HG02588 (cell line): ENCODE measurements at regions not wholly inside any gene's neighbourhood (a gene's known extent, or its start where the extent isn't known, plus 50 kb on each side); places are given as distances from the start of the nearest gene placed in this dataset.

Experiments
- ATAC-seq: cut with Tn5 transposase; IDR thresholded peaks from one replicate; pipeline ENCODE4 v1.9.1; 2021; ENCODE audit warnings: mild to moderate bottlenecking, moderate library complexity; ENCODE audit not compliant: unreplicated experiment

- ATAC-seq, result no peak
Measured at GRCh38 chr2:790634-791245, 113.5 kb upstream of the TMEM18 start.

DNA sequence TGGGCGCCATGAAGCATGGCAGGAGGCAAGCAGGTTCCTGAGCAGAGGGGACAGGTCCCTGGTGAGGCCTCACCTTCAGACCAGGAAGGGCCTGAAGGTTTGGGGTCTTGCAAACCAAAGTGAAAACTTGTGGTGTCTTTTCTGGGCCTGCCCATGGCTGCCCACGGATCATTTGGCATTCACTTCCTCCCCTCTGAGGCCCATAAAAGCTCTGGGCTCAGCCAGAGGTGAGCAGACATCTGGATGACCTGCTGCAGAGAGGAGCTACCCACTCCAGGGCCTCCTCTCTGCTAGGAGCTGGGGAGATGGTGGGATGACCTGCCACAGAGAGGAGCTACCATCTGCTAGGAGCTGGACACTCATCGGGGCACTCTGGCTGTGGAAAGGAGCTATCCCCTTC is 112.9 kb upstream of the TMEM18 start:
- ATAC-seq, result no peak

- ATAC-seq, result no peak
Measured at GRCh38 chr2:789529-789928, 112.3 kb upstream of the TMEM18 start.

DNA sequence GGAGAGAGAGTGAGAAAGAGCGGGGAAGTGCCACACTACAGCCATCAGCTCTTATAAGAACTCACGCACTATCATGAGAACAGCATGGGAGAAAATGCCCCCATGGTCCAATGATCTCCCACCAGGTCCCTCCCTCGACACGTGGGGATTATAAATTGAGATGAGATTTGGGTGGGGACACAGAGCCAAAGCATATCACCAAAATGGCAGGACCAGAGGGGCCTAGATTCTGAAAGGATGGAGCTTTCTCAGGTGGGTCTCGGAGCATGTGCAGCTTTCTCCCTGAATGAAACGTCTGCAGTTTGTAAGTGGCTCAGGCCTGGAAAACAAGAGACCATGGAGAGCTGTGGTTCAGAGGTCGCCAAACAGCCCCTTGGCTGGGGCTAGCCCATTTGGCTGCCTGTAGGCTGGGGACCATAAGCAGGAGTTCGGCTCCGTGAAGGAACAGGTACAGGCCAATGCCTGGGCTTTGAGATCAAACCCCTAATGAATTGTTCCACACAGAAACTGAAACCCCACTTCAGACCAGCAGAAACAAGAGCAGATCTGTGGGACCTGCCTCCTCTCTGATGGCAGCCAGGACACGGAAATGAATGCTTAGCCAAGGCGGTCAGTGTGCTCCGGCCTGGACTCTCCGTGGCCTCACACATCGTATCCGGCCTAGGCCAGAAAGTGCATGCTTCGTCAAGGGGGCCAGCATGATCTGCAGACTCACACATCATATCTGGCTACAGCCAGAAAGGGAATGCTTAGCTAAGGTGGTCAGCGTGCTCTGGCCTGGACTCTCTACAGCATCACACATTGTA is 111.2 kb upstream of the TMEM18 start:
- ATAC-seq, result no peak

- no peak for ATAC-seq
Measured at GRCh38 chr2:784753-785152, 107.5 kb upstream of the TMEM18 start.

GRCh38 chr2:780581-780980 is 103.4 kb upstream of the TMEM18 start:
- ATAC-seq, result no peak

DNA sequence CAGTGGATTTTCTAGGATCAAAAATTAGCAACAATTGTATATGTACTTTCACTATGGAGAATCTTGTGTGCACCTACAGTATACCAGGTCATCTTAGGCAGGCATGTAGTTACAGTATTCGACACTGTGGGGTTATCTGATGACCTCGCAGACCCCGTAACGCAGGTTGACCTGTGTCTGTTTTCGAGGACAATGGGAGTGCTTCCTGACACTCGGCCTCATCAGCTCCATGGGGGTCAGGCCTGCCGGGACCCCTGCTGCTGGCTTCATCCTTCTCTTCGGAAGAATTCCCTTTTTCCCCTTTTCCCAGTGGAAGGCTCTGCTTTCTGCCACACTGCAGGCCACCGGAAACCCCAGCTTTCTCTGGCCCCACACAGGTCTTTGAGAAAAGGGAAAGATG is 102.8 kb upstream of the TMEM18 start:
- ATAC-seq, result no peak

- no peak for ATAC-seq
Measured at GRCh38 chr2:778731-779350, 101.6 kb upstream of the TMEM18 start.

DNA sequence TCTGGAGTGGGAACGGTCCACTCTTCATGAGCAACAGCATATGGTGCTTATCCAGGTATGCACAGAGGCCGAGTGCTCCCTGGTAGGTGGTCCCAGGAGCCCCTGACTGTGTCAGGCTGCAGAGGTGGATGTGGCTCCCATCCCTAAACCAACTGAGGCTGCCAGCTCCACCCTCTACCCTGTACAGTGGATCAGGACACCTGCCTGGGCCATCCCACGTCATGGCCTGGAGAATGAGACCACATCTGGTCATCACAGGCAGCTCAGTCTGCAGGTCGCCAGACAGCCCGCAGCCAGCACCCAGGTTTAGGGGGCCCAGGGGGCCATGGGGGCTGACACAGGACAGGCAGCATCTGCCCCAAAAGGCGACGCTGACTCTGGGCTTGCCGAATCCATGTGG is 100.3 kb upstream of the TMEM18 start:
- ATAC-seq, result no peak

DNA sequence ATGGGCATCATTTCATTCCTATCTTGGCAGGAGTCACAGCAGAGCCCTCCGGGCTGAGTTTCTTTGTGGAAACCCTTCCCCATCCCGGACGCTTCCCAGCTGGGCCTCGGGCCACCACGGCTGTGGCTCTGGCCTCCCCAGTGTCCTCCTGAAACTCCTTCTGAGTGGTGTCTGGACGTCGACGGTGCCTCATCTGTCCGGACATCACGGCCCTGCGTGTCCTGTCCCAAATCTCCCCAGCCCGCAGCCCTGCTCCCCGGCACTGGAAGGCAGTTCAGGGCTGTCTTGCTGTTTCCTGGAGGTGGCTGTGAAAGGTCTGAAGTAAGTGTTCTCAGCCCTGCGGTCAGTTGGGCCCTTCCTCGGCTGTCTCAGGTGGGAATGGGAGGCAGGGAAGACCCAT is 99.8 kb upstream of the TMEM18 start:
- no peak for ATAC-seq

DNA sequence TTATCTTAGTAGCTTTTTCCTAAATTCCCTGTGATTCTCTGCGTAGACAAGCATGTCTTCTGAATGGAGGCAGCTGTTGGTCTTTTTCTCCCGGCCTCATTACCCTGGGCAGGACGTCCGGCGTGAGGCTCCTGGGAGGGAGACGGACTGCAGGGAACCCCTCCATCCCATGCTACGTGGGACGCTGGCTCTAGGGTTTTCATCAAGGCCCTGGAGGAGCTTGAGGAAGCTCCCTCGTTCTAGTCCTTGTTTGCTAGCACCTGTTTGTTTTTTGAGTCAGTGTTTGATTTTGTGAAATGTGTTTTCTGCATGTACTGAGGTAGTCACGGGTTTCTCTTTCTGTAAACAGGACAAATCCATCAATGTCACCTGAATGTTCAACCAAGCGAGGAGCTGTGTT is 99.3 kb upstream of the TMEM18 start:
- no peak for ATAC-seq

GRCh38 chr2:776038-776437 is 98.8 kb upstream of the TMEM18 start:
- ATAC-seq, result no peak

- ATAC-seq, result no peak
Measured at GRCh38 chr2:774436-774835, 97.2 kb upstream of the TMEM18 start.

DNA sequence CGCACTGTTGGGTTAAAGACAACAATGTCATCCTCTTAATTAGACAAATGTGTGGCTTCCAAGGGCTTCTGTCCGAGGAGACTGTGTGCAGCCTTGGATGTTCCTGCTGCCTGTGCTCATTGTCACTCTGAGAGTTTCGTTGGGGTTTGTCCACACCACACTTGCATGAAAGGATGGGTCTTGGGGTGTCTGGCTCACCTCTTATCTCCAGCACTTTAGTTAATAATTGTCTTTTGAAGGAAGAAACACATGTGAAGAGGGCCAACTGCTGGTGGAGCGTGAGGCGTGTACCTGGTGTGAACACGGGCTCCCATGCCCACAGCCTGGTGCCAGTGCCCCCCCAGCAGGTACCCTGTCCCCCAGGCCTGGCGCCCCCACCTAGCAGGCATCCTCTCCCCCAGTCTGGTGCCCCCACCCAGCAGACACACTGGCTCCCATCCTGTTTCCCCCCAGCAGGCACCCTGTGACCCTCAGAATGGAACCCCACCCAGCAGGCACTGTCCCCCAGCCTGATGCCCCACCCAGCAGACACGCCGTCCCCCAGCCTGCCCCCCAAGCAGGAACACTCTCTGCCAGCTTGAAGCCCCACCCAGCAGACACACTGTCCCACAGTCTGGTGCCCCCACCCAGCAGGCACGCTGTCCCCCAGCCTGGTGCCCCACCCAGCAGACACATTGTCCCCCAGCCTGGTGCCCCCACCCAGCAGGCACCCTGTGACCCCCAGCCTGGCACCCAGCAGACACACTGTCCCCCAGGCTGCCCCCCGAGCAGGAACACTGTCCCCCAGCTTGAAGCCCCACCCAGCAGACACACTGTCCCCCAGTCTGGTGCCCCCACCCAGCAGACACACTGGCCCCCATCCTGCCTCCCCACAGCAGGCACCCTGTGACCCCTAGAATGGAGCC is 96.3 kb upstream of the TMEM18 start:
- ATAC-seq, result no peak

- no peak for ATAC-seq
Measured at GRCh38 chr2:771538-771937, 94.3 kb upstream of the TMEM18 start.

GRCh38 chr2:770776-771175 is 93.6 kb upstream of the TMEM18 start:
- no peak for ATAC-seq

- ATAC-seq, result no peak
Measured at GRCh38 chr2:769771-770170, 92.6 kb upstream of the TMEM18 start.

GRCh38 chr2:768451-768850 is 91.2 kb upstream of the TMEM18 start:
- ATAC-seq, result no peak

DNA sequence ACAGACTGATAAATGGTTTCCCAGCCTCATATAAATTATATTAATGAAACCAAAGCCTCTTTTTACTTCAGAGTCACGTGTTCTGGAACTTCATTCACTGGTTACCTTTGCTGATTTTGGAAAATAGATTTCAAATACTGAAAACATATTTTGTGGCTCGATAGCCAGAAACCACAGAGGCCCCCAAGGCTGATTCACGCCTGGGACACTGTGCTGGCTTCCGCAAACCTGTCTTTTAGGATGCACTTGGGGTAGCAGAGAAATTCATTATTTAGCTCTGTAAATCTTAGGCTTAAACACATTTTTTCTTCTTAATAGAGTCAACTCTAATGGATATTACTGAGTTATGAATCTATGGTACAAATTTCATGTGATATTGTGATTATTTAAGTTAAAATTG is 90.7 kb upstream of the TMEM18 start:
- no peak for ATAC-seq

DNA sequence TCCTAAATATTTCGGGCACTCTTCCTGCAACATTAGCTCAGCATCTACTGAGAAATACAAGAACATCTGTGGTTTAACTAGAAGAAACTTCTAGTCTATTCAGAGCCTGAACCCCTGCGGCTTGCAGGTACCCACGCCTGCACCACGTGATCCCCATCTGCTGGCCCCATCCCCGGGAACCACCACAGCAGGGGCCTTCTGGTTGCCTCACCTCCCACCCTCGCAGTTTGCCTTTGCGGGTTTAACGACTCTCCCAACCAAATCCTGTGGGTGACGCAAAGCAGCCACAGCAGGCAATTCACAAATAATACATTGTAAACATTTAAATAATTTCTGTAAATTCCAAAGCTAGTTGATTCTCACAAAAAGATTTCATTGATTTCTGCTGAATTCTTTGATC is 90.2 kb upstream of the TMEM18 start:
- ATAC-seq, result no peak

DNA sequence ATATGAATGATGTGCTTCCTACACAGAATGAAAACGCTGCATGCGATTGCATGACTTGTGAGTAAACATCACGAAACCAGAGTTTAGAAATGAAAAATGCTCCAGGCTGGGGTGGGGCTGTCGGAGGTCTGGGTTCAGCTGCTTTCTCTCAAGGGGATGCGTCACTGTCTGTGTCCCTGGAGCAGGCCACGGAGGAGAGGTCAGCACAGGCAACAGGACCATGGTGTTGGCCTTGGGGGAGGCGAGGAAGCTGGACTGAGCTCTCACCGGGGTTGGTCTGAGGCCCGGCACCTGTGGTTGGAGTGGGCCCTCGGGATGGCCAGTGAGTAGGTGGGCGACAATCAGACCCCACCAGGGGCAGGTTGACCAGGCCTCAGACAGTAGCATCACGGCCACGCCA is 89.0 kb upstream of the TMEM18 start:
- ATAC-seq, result no peak
